ENCODE measurements at regions not wholly inside any gene's neighbourhood (a gene's known extent, or its start where the extent isn't known, plus 50 kb on each side); places are given as distances from the start of the nearest gene placed in this dataset.
"Not testable (repeated sequence)": the region's sequence is repeated elsewhere in the genome, so short reads cannot be mapped to it uniquely, and the experiment has no call there.

- no peak for DNase-seq (ENCODE audit: low spot score)
- H3K27ac ChIP-seq = no peak overlapping the region
- ChIA-PET POLR2A (ENCODE audit: low non-redundant PET) (no interaction called here), CTCF (no interaction called here)
- TF ChIP-seq, protein P1, sequence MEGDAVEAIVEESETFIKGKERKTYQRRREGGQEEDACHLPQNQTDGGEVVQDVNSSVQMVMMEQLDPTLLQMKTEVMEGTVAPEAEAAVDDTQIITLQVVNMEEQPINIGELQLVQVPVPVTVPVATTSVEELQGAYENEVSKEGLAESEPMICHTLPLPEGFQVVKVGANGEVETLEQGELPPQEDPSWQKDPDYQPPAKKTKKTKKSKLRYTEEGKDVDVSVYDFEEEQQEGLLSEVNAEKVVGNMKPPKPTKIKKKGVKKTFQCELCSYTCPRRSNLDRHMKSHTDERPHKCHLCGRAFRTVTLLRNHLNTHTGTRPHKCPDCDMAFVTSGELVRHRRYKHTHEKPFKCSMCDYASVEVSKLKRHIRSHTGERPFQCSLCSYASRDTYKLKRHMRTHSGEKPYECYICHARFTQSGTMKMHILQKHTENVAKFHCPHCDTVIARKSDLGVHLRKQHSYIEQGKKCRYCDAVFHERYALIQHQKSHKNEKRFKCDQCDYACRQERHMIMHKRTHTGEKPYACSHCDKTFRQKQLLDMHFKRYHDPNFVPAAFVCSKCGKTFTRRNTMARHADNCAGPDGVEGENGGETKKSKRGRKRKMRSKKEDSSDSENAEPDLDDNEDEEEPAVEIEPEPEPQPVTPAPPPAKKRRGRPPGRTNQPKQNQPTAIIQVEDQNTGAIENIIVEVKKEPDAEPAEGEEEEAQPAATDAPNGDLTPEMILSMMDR (conservative IDR thresholded peaks at IDR 0.05; ENCODE audit: low read depth) = no peak
These were observed 249.9 kb downstream of the CALCRL start for GRCh38 chr2:187198136-187198535.

DNA sequence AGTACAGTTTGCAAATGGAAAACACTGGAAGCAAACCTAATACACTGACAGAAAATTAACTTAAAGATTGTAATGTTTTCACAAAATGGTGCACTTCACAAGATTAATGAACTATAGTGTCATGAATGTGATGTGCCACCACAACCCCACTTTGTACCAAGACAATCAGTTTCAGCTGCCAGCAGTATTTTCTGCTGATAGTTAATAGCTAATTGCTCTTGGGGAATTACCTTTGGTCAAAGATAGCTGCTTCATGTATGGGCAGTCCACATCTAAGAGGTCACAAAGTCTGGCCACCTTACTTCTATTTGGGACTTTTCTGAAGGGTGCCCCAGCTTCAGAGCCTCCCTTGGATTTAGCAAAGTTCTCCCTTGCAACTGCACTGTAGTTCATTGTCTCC lies 254.0 kb downstream of the CALCRL start:
- DNase-seq (ENCODE audit: low spot score) = no peak
- TF ChIP-seq, protein P1 (conservative IDR thresholded peaks at IDR 0.05; ENCODE audit: low read depth) = no peak
- ChIA-PET CTCF (no interaction called here), POLR2A (ENCODE audit: low non-redundant PET) (no interaction called here)
- H3K27ac ChIP-seq = no peak overlapping the region

DNA sequence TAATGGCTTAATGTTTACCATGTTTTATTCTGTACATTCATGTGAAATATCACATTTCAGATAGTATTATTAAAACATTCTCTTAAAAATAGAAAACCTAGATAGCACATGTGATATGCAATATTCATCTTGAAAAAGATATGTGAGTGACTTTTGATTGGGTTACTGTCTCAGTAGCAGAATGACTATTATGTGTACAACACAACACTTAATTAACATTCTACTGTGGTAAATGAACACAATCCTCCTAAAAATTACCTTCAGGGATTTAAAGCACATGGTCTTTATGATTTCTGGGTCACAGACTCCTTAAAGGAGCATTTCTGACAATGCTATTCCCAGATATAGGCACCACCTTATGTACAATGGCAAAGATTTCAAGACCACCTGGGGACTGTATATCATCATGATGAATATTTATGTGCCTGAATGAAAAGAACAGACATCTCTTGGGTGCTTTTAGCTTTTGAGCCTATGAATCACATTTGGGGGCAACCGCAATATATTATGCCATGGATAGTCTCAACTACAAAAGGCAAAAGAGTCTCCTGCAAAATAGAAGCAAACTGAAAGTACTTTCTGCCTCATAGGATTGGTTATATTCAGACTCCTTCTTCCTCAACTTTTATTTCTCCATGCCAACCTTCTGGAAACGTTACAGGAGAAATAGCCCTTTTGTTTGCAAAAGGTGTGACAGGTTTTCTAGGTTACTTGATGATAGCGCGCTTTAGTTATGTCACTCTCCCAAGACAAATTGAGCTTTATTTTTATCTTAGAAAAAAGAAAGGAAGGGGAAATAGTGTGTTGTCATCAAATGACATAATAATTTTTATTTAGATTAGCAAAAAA lies 259.0 kb downstream of the CALCRL start:
- H3K27ac ChIP-seq = no peak overlapping the region
- POLR2A ChIA-PET (ENCODE audit: low non-redundant PET) = no interaction called here
- CTCF ChIA-PET = no interaction called here
- TF ChIP-seq, protein P1 (conservative IDR thresholded peaks at IDR 0.05; ENCODE audit: low read depth) = no peak
- DNase-seq (ENCODE audit: low spot score) = no peak

DNA sequence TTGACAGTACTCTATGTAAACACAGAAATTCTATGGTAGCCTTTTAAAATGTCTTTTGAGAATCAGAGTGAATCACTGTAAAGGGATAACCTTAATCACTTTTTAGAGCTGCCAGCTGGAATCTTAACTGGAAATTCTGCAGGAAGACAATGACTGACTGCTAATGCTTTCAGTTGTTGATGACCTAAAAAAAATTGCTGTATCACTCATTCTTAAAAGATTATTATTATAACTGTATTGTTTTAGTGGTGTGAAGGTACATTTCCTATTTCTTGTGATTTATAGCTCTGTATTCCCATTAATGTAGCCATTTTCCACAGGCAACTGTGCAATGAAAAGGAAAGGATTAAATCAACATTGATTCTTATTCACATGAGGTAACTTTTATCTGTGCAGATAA lies 260.5 kb downstream of the CALCRL start:
- POLR2A ChIA-PET (ENCODE audit: low non-redundant PET) = no interaction called here
- TF ChIP-seq, protein P1 (conservative IDR thresholded peaks at IDR 0.05; ENCODE audit: low read depth) = no peak
- DNase-seq (ENCODE audit: low spot score) = no peak
- CTCF ChIA-PET = no interaction called here
- H3K27ac ChIP-seq = no peak overlapping the region

GRCh38 chr2:187180529-187180928 lies 267.5 kb downstream of the CALCRL start:
- ChIA-PET POLR2A (ENCODE audit: low non-redundant PET) (no interaction called here), CTCF (no interaction called here)
- H3K27ac ChIP-seq = no peak overlapping the region
- DNase-seq (ENCODE audit: low spot score) = no peak
- TF ChIP-seq, protein P1 (conservative IDR thresholded peaks at IDR 0.05; ENCODE audit: low read depth) = no peak

GRCh38 chr2:187178876-187179275 lies 269.2 kb downstream of the CALCRL start:
- POLR2A ChIA-PET (ENCODE audit: low non-redundant PET); CTCF ChIA-PET; H3K27ac ChIP-seq; DNase-seq (ENCODE audit: low spot score): not testable (repeated sequence)

- ChIA-PET POLR2A (ENCODE audit: low non-redundant PET) (no interaction called here), CTCF (interaction anchor here (1.0 kb wide), 1 partner anchor 9 kb away, joined by 3 read pairs; no protein-coding TSS in a partner anchor)
- no peak overlapping the region for H3K27ac ChIP-seq
- no peak for DNase-seq (ENCODE audit: low spot score)
- TF ChIP-seq, protein P1 (conservative IDR thresholded peaks at IDR 0.05; ENCODE audit: low read depth) = no peak
These were observed 270.8 kb downstream of the CALCRL start for GRCh38 chr2:187177253-187177652.

Data from RWPE1 (cell line).